GM12878 (cell line): ENCODE measurements at regions not wholly inside any gene's neighbourhood (a gene's known extent, or its start where the extent isn't known, plus 50 kb on each side); places are given as distances from the start of the nearest gene placed in this dataset.

Experiments
- ATAC-seq: fragments of 200-7000 bp; cut with Tn5 transposase; 3 replicates; pipeline ENCODE4 v1.9.1; 2020; ENCODE audit warnings: mild to moderate bottlenecking, moderate library complexity
- BruUV-seq: library from RNA; stranded (reverse); fragments of 400-500 nt; replicated peaks from 2 replicates; lab custom pipeline; 2021; lab: Mats Ljungman, UMichigan
- CTCF ChIA-PET: fragments of 300-600 bp; sonication (Branson Sonifier 250); formaldehyde crosslinking; extraction: SDS; loops from one replicate; lab custom pipeline; 2021; ENCODE audit warnings: inconsistent platforms; lab: Yijun Ruan, JAX
- POLR2A ChIA-PET: fragments of 350-600 bp; formaldehyde crosslinking; extraction: SDS; loops from one replicate; lab custom pipeline; 2021; ENCODE audit warnings: inconsistent platforms; lab: Charles Lee
- RAD21 ChIA-PET: fragments of 300-600 bp; sonication (Branson Sonifier 250); formaldehyde crosslinking; loops from one replicate; lab custom pipeline; 2023; ENCODE audit warnings: antibody characterized with exemption; ENCODE audit not compliant: unreplicated experiment; lab: Charles Lee
- SMC1A ChIA-PET: fragments of 300-600 bp; sonication (Branson Sonifier 250); formaldehyde crosslinking; loops from one replicate; lab custom pipeline; 2023; ENCODE audit not compliant: unreplicated experiment, uncharacterized antibody; lab: Charles Lee
- DNase-seq: peaks from one replicate; pipeline ENCODE4 v3.0.0-alpha.2; 2011; ENCODE audit warnings: low read depth, low spot score
- FAIRE-seq: peaks from 3 replicates; lab custom pipeline; 2011; peaks lifted over from hg19 to GRCh38; lab: Jason Lieb, UNC
- H2AFZ ChIP-seq: 2 replicates; pipeline ENCODE4 v1.6.0; 2011; ENCODE audit warnings: low read depth, low read length, control low read depth; ENCODE audit not compliant: control insufficient read depth
- H3K27ac ChIP-seq: 2 replicates; pipeline ENCODE4 v1.5.1; 2011; ENCODE audit warnings: control low read depth; ENCODE audit not compliant: control insufficient read depth, insufficient read depth
- H3K27me3 ChIP-seq, 2 experiments: replicated peaks in 1 of 2; 2 replicates each; pipeline versions ENCODE4 v1.6.0 to v1.6.1; 2011; ENCODE audit warnings: low read length in 1 of 2; ENCODE audit not compliant: control insufficient read depth in 2 of 2, insufficient read depth in 2 of 2
- H3K36me3 ChIP-seq, 2 experiments: 2 replicates each; pipeline ENCODE4 v1.5.1; 2011; ENCODE audit warnings: low read length in 1 of 2; ENCODE audit not compliant: control insufficient read depth in 2 of 2, insufficient read depth in 2 of 2
- H3K4me1 ChIP-seq: 2 replicates; pipeline ENCODE4 v1.6.1; 2011; ENCODE audit warnings: mild to moderate bottlenecking, low read length, moderate library complexity, mixed read lengths; ENCODE audit not compliant: control insufficient read depth, insufficient read depth
- H3K4me2 ChIP-seq: 2 replicates; pipeline ENCODE4 v1.6.0; 2011; ENCODE audit warnings: control low read depth; ENCODE audit not compliant: control insufficient read depth, insufficient read depth
- H3K4me3 ChIP-seq: fragments of 200-600 bp; sonication (generic); 2 replicates; pipeline ENCODE4 v1.5.1; 2016
- H3K79me2 ChIP-seq: 2 replicates; pipeline ENCODE4 v1.6.0; 2011; ENCODE audit warnings: low read length; ENCODE audit not compliant: control insufficient read depth, insufficient read depth
- H3K9ac ChIP-seq: 2 replicates; pipeline ENCODE4 v1.8.0; 2011; ENCODE audit warnings: low read length, control low read depth, mixed read lengths; ENCODE audit not compliant: control insufficient read depth, insufficient read depth
- H3K9me3 ChIP-seq: replicated peaks from 3 replicates; pipeline ENCODE4 v1.5.1; 2011; ENCODE audit warnings: mild to moderate bottlenecking, low read length; ENCODE audit not compliant: control insufficient read depth, insufficient read depth
- H4K20me1 ChIP-seq: 2 replicates; pipeline ENCODE4 v1.6.0; 2011; ENCODE audit not compliant: control insufficient read depth, insufficient read depth
- CBX3 ChIP-seq: fragments of 200-600 bp; sonication (generic); IDR thresholded peaks from 2 replicates; pipeline ENCODE4 v1.6.1; 2016; ENCODE audit warnings: low read depth, borderline replicate concordance
- ETV6 ChIP-seq, 2 experiments: fragments of 450-650 bp in 1 of 2; IDR thresholded peaks in 1 of 2; conservative IDR thresholded peaks in 1 of 2; 2 replicates each; pipeline ENCODE4 v1.6.1; 2014; ENCODE audit warnings: antibody characterized with exemption in 1 of 2, borderline replicate concordance in 1 of 2, low read depth in 1 of 2, mild to moderate bottlenecking in 1 of 2, moderate library complexity in 1 of 2
- NR2C1 ChIP-seq: fragments of 450-650 bp; IDR thresholded peaks from 2 replicates; pipeline ENCODE4 v1.6.1; 2017; ENCODE audit warnings: antibody characterized with exemption, mild to moderate bottlenecking, moderate library complexity
- SP1 ChIP-seq: IDR thresholded peaks from one replicate; pipeline ENCODE4 v1.6.1; 2011; ENCODE audit warnings: low read depth, low read length
- SUPT20H ChIP-seq: IDR thresholded peaks from 2 replicates; pipeline ENCODE4 v1.6.1; 2011; ENCODE audit warnings: low read depth, mild to moderate bottlenecking, low read length, moderate library complexity, borderline replicate concordance; ENCODE audit not compliant: control insufficient read depth
- TARDBP ChIP-seq: IDR thresholded peaks from 2 replicates; pipeline ENCODE4 v1.6.1; 2016; ENCODE audit warnings: borderline replicate concordance
- WGBS: methylation state at CpG from one replicate; pipeline ENCODE4 v1.1.6; 2016; ENCODE audit warnings: low lambda C conversion rate; ENCODE audit not compliant: insufficient replicate concordance, insufficient coverage; ENCODE audit errors: missing lambda C conversion rate; 5-methylcytosine and 5-hydroxymethylcytosine counted together
- in situ Hi-C: fragments of 300-500 bp; cut with MboI; formaldehyde crosslinking; loops from 9 replicates; pipeline ENCODE4 v1.14.3; 2018; ENCODE audit warnings: mixed read lengths
- intact Hi-C: fragments of 100-400 bp; cut with micrococcal nuclease; formaldehyde crosslinking; loops from one replicate; pipeline ENCODE4 v1.14.2; 2022; ENCODE audit not compliant: unreplicated experiment
- TF ChIP-seq, protein P1 (sequence below): fragments of 450-650 bp; formaldehyde crosslinking; IDR thresholded peaks from 2 replicates; pipeline ENCODE4 v1.4.0; 2022; ENCODE audit warnings: mild to moderate bottlenecking, moderate library complexity
- TF ChIP-seq, protein P2 (sequence below): IDR thresholded peaks from 2 replicates; pipeline ENCODE4 v1.6.1; 2012; ENCODE audit warnings: low read depth, low read length, improper control_type of control experiment
- TF ChIP-seq, protein P3 (sequence below): fragments of 450-650 bp; IDR thresholded peaks from 2 replicates; pipeline ENCODE4 v1.6.1; 2017; ENCODE audit warnings: borderline replicate concordance

DNA sequence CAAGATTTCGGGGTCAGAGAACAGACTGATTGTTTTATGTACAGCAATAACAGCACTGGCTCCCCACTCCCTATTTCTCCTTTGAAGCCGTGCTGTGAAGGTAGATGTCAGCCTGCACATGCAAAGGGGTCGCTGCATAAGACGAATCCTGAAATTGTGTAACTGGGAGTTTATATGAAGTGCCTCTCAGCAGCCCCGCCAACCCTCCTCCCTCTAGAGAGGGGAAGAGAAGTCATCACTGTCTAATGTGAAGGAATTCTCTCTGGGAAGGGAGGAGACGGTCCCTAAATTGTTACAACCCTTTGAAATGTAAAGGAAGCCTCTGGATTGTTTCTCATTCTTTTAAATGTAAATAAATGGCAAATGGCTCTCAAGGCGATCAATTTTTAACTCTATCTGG, 545.3 kb downstream of the PLA2G4A start (continued):
- TF ChIP-seq SUPT20H (no peak), ETV6 (conservative IDR thresholded peaks at IDR 0.05 in 1 of 2, IDR thresholded peaks at IDR 0.05 in 1 of 2; ENCODE audit: borderline replicate concordance in 1 of 2, low read depth in 1 of 2) (no peak), CBX3 (no peak)
- TF ChIP-seq, protein P1, sequence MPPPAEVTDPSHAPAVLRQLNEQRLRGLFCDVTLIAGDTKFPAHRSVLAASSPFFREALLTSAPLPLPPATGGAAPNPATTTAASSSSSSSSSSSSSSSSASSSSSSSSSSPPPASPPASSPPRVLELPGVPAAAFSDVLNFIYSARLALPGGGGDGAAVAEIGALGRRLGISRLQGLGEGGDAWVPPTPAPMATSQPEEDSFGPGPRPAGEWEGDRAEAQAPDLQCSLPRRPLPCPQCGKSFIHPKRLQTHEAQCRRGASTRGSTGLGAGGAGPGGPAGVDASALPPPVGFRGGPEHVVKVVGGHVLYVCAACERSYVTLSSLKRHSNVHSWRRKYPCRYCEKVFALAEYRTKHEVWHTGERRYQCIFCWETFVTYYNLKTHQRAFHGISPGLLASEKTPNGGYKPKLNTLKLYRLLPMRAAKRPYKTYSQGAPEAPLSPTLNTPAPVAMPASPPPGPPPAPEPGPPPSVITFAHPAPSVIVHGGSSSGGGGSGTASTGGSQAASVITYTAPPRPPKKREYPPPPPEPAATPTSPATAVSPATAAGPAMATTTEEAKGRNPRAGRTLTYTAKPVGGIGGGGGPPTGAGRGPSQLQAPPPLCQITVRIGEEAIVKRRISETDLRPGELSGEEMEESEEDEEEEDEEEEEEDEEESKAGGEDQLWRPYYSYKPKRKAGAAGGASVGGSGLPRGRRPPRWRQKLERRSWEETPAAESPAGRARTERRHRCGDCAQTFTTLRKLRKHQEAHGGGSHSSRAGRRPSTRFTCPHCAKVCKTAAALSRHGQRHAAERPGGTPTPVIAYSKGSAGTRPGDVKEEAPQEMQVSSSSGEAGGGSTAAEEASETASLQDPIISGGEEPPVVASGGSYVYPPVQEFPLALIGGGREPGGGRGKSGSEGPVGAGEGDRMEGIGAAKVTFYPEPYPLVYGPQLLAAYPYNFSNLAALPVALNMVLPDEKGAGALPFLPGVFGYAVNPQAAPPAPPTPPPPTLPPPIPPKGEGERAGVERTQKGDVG (CRISPR knock-in tag): no peak
- TF ChIP-seq, protein P2, sequence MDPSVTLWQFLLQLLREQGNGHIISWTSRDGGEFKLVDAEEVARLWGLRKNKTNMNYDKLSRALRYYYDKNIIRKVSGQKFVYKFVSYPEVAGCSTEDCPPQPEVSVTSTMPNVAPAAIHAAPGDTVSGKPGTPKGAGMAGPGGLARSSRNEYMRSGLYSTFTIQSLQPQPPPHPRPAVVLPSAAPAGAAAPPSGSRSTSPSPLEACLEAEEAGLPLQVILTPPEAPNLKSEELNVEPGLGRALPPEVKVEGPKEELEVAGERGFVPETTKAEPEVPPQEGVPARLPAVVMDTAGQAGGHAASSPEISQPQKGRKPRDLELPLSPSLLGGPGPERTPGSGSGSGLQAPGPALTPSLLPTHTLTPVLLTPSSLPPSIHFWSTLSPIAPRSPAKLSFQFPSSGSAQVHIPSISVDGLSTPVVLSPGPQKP: no peak

DNA sequence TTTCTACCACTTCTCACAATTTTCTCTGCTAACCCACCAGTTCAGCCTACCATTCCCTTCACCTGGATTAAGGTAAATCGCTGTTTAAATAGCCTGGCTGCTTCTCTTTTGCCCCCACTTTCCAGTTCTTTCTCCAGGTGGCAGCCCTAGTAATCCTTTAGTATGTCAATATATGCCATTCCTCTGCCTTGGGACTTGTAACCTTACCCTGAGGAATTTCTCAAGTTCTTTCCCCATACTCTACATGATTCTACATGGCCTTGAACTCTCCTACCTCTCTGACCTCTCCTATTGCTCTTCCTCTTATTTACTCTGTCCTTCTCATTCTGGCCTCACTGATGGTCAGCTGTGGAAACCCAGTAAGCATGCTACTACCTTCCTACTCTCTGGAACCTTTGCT, 546.0 kb downstream of the PLA2G4A start:
- no peak for FAIRE-seq
- Histone ChIP-seq H2AFZ (no peak overlapping the region), H3K27ac (no peak overlapping the region), H3K9me3 (no peaks in the 10 kb centered on the region), H3K4me1 (no peaks in the 10 kb centered on the region), H3K27me3 (no peaks in the 10 kb centered on the region), H3K79me2 (no peaks in the 10 kb centered on the region), H3K4me2 (no peak overlapping the region), H3K9ac (no peak overlapping the region), H3K36me3 (no peaks in the 10 kb centered on the region)
- 0% methylated on average over 1 of the region's 1 CpG for WGBS
- no peak for ATAC-seq
- DNase-seq: no peak
- CTCF ChIA-PET: no interaction called here
- SMC1A ChIA-PET: no interaction called here
- in situ Hi-C loops (no loop called here), intact Hi-C loops (no loop called here)
- POLR2A ChIA-PET: no interaction called here
- BruUV-seq: no TSS peak
- TF ChIP-seq NR2C1 (no peak), TARDBP (no peak), SP1 (no peak)
- TF ChIP-seq, protein P3, sequence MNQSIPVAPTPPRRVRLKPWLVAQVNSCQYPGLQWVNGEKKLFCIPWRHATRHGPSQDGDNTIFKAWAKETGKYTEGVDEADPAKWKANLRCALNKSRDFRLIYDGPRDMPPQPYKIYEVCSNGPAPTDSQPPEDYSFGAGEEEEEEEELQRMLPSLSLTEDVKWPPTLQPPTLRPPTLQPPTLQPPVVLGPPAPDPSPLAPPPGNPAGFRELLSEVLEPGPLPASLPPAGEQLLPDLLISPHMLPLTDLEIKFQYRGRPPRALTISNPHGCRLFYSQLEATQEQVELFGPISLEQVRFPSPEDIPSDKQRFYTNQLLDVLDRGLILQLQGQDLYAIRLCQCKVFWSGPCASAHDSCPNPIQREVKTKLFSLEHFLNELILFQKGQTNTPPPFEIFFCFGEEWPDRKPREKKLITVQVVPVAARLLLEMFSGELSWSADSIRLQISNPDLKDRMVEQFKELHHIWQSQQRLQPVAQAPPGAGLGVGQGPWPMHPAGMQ: no peak
- TF ChIP-seq, all 136 proteins: peak for 0
- Histone ChIP-seq H3K4me3 (no peak overlapping the region), H4K20me1 (no peaks in the 10 kb centered on the region)
- RAD21 ChIA-PET: no interaction called here
